HEK293 (cell line): ENCODE measurements at regions not wholly inside any gene's neighbourhood (a gene's known extent, or its start where the extent isn't known, plus 50 kb on each side); places are given as distances from the start of the nearest gene placed in this dataset.

ENCODE experiments used
- CTCF ChIA-PET: fragments of 350-600 bp; formaldehyde crosslinking; extraction: SDS; loops from one replicate; lab custom pipeline; 2021; ENCODE audit warnings: antibody characterized with exemption; lab: Yijun Ruan, JAX
- POLR2A ChIA-PET: fragments of 300-600 bp; formaldehyde crosslinking; extraction: SDS; loops from one replicate; lab custom pipeline; 2020; ENCODE audit warnings: antibody characterized with exemption, inconsistent platforms; lab: Yijun Ruan, JAX
- H3K27ac ChIP-seq: fragments of 200-500 bp; sonication (Bioruptor generic); 2 replicates; pipeline ENCODE4 v1.5.1; 2014; ENCODE audit warnings: low read depth, low read length, control low read depth, inconsistent platforms; ENCODE audit errors: extremely low read depth
- H3K36me3 ChIP-seq, 2 experiments: fragments of 200-500 bp in 1 of 2; sonication (Bioruptor generic) in 1 of 2; 1 replicate in 1 of 2; 2 replicates in 1 of 2; pipeline ENCODE4 v1.5.1; 2014 to 2017; ENCODE audit warnings: inconsistent platforms in 2 of 2, low read length in 2 of 2; ENCODE audit not compliant: control insufficient read depth in 2 of 2, insufficient read depth in 1 of 2
- H3K4me1 ChIP-seq: fragments of 200-500 bp; sonication (Bioruptor generic); 2 replicates; pipeline ENCODE4 v1.5.1; 2014; ENCODE audit warnings: mild to moderate bottlenecking, low read length, inconsistent platforms; ENCODE audit not compliant: control insufficient read depth, insufficient read depth
- H3K4me3 ChIP-seq: 2 replicates; pipeline ENCODE4 v1.5.1; 2011; ENCODE audit warnings: low read depth, mild to moderate bottlenecking, control low read depth, low read length, moderate library complexity
- H3K9me3 ChIP-seq: fragments of 200-500 bp; sonication (Bioruptor generic); 2 replicates; pipeline ENCODE4 v1.5.1; 2014; ENCODE audit warnings: low read depth, low read length, inconsistent platforms; ENCODE audit not compliant: control insufficient read depth, insufficient read depth
- AEBP2 ChIP-seq: fragments of 450-650 bp; formaldehyde crosslinking; IDR thresholded peaks from 2 replicates; pipeline ENCODE4 v1.5.1; 2016; ENCODE audit warnings: missing biosample characterization, missing genetic modification characterization, borderline replicate concordance
- BCL11A ChIP-seq: fragments of 450-650 bp; formaldehyde crosslinking; IDR thresholded peaks from 2 replicates; pipeline ENCODE4 v1.5.1; 2016; ENCODE audit warnings: low read depth, missing biosample characterization, missing genetic modification characterization
- ELK4 ChIP-seq: IDR thresholded peaks from 2 replicates; pipeline ENCODE4 v1.6.1; 2011; ENCODE audit warnings: mild to moderate bottlenecking, low read depth, low read length, borderline replicate concordance
- FEZF1 ChIP-seq: fragments of 450-650 bp; formaldehyde crosslinking; IDR thresholded peaks from 2 replicates; pipeline ENCODE4 v1.5.1; 2016; ENCODE audit warnings: missing biosample characterization, missing genetic modification characterization
- OVOL3 ChIP-seq: fragments of 450-650 bp; formaldehyde crosslinking; IDR thresholded peaks from 2 replicates; pipeline ENCODE4 v1.5.1; 2016; ENCODE audit warnings: missing biosample characterization, missing genetic modification characterization
- SP3 ChIP-seq: fragments of 450-650 bp; formaldehyde crosslinking; IDR thresholded peaks from 2 replicates; pipeline ENCODE4 v1.5.1; 2016; ENCODE audit warnings: missing biosample characterization, missing genetic modification characterization
- ZBTB1 ChIP-seq: fragments of 450-650 bp; formaldehyde crosslinking; IDR thresholded peaks from 2 replicates; pipeline ENCODE4 v1.5.1; 2016; ENCODE audit warnings: missing biosample characterization, missing genetic modification characterization
- ZBTB10 ChIP-seq: fragments of 450-650 bp; formaldehyde crosslinking; IDR thresholded peaks from 2 replicates; pipeline ENCODE4 v1.5.1; 2016; ENCODE audit warnings: missing biosample characterization, missing genetic modification characterization
- ZBTB17 ChIP-seq: fragments of 450-650 bp; formaldehyde crosslinking; IDR thresholded peaks from 2 replicates; pipeline ENCODE4 v1.5.1; 2016; ENCODE audit warnings: missing biosample characterization, missing genetic modification characterization
- ZBTB49 ChIP-seq: fragments of 450-650 bp; formaldehyde crosslinking; IDR thresholded peaks from 2 replicates; pipeline ENCODE4 v1.5.1; 2016; ENCODE audit warnings: missing biosample characterization, missing genetic modification characterization, low read depth
- ZBTB8A ChIP-seq: fragments of 450-650 bp; formaldehyde crosslinking; IDR thresholded peaks from 2 replicates; pipeline ENCODE4 v1.5.1; 2016; ENCODE audit warnings: missing biosample characterization, missing genetic modification characterization
- ZNF175 ChIP-seq: fragments of 450-650 bp; formaldehyde crosslinking; IDR thresholded peaks from 2 replicates; pipeline ENCODE4 v1.5.1; 2016; ENCODE audit warnings: missing biosample characterization, missing genetic modification characterization
- ZNF202 ChIP-seq: fragments of 450-650 bp; formaldehyde crosslinking; IDR thresholded peaks from 2 replicates; pipeline ENCODE4 v1.5.1; 2016; ENCODE audit warnings: missing biosample characterization, missing genetic modification characterization, borderline replicate concordance
- ZNF24 ChIP-seq: fragments of 450-650 bp; formaldehyde crosslinking; IDR thresholded peaks from 2 replicates; pipeline ENCODE4 v1.5.1; 2016; ENCODE audit warnings: missing biosample characterization, missing genetic modification characterization
- ZNF48 ChIP-seq: fragments of 450-650 bp; formaldehyde crosslinking; IDR thresholded peaks from 2 replicates; pipeline ENCODE4 v1.5.1; 2016; ENCODE audit warnings: missing biosample characterization, missing genetic modification characterization
- ZNF555 ChIP-seq: fragments of 450-650 bp; formaldehyde crosslinking; conservative IDR thresholded peaks from 2 replicates; pipeline ENCODE4 v1.5.1; 2017; ENCODE audit warnings: missing biosample characterization, mild to moderate bottlenecking, missing genetic modification characterization, inconsistent platforms
- ZNF561 ChIP-seq: fragments of 450-650 bp; IDR thresholded peaks from 2 replicates; pipeline ENCODE4 v1.5.1; 2018; ENCODE audit warnings: missing biosample characterization, missing genetic modification characterization, borderline replicate concordance
- ZNF624 ChIP-seq: fragments of 450-650 bp; formaldehyde crosslinking; IDR thresholded peaks from 2 replicates; pipeline ENCODE4 v1.5.1; 2017; ENCODE audit warnings: missing biosample characterization, missing genetic modification characterization
- ZNF629 ChIP-seq: fragments of 450-650 bp; formaldehyde crosslinking; IDR thresholded peaks from 2 replicates; pipeline ENCODE4 v1.5.1; 2017; ENCODE audit warnings: missing biosample characterization, missing genetic modification characterization
- ZNF658 ChIP-seq: fragments of 450-650 bp; formaldehyde crosslinking; IDR thresholded peaks from 2 replicates; pipeline ENCODE4; 2016; ENCODE audit warnings: missing biosample characterization, missing genetic modification characterization
- TF ChIP-seq, protein P1 (sequence below): fragments of 450-650 bp; formaldehyde crosslinking; IDR thresholded peaks from 2 replicates; pipeline ENCODE4 v1.5.1; 2016; ENCODE audit warnings: missing biosample characterization, missing genetic modification characterization
- TF ChIP-seq, protein P2 (sequence below): fragments of 450-650 bp; formaldehyde crosslinking; IDR thresholded peaks from 2 replicates; pipeline ENCODE4 v1.5.1; 2016; ENCODE audit warnings: missing biosample characterization, missing genetic modification characterization, borderline replicate concordance

GRCh38 chr13:31043957-31044356, 111.5 kb downstream of the TEX26 start:
- POLR2A ChIA-PET: no interaction called here
- CTCF ChIA-PET: interaction anchor here (0.6 to 1.5 kb wide), 16 partner anchors 9 to 912 kb away, joined by 3 to 9 read pairs (median 5); no protein-coding TSS in a partner anchor
- TF ChIP-seq ZNF624 (tag by site-specific recombination): no peak
- no peak for TF ChIP-seq ZBTB10 (tag by site-specific recombination)
- TF ChIP-seq ZBTB8A (tag by site-specific recombination): no peak
- no peak for TF ChIP-seq ZNF175 (tag by site-specific recombination)
- TF ChIP-seq ZNF658 (tag by site-specific recombination): no peak
- TF ChIP-seq ZNF202 (tag by site-specific recombination): no peak
- no peak for TF ChIP-seq ELK4
- TF ChIP-seq SP3: no peak
- TF ChIP-seq ZBTB17 (tag by site-specific recombination): no peak
- no peak for TF ChIP-seq ZNF561 (tag by site-specific recombination)
- no peak for TF ChIP-seq ZNF48 (tag by site-specific recombination)
- no peak for TF ChIP-seq FEZF1 (tag by site-specific recombination)
- no peak for TF ChIP-seq ZNF24 (tag by site-specific recombination)
- no peak for TF ChIP-seq OVOL3
- no peaks in the 10 kb centered on the region for H3K36me3 ChIP-seq
- H3K9me3 ChIP-seq: no peaks in the 10 kb centered on the region
- H3K27ac ChIP-seq: no peak overlapping the region
- peaks cover 6% of the 10 kb centered on the region for H3K4me1 ChIP-seq
- no peak overlapping the region for H3K4me3 ChIP-seq

- no peak overlapping the region for H3K4me3 ChIP-seq
- POLR2A ChIA-PET: no interaction called here
- CTCF ChIA-PET: interaction anchor here (0.6 to 1.4 kb wide), 2 partner anchors 64 to 576 kb away, joined by 3 to 4 read pairs; no protein-coding TSS in a partner anchor
- H3K4me1 ChIP-seq: peaks cover 6% of the 10 kb centered on the region
- no peak overlapping the region for H3K27ac ChIP-seq
- no peaks in the 10 kb centered on the region for H3K36me3 ChIP-seq
- no peaks in the 10 kb centered on the region for H3K9me3 ChIP-seq
- TF ChIP-seq, protein P1, sequence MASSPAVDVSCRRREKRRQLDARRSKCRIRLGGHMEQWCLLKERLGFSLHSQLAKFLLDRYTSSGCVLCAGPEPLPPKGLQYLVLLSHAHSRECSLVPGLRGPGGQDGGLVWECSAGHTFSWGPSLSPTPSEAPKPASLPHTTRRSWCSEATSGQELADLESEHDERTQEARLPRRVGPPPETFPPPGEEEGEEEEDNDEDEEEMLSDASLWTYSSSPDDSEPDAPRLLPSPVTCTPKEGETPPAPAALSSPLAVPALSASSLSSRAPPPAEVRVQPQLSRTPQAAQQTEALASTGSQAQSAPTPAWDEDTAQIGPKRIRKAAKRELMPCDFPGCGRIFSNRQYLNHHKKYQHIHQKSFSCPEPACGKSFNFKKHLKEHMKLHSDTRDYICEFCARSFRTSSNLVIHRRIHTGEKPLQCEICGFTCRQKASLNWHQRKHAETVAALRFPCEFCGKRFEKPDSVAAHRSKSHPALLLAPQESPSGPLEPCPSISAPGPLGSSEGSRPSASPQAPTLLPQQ (tag by site-specific recombination): no peak
- TF ChIP-seq, protein P2, sequence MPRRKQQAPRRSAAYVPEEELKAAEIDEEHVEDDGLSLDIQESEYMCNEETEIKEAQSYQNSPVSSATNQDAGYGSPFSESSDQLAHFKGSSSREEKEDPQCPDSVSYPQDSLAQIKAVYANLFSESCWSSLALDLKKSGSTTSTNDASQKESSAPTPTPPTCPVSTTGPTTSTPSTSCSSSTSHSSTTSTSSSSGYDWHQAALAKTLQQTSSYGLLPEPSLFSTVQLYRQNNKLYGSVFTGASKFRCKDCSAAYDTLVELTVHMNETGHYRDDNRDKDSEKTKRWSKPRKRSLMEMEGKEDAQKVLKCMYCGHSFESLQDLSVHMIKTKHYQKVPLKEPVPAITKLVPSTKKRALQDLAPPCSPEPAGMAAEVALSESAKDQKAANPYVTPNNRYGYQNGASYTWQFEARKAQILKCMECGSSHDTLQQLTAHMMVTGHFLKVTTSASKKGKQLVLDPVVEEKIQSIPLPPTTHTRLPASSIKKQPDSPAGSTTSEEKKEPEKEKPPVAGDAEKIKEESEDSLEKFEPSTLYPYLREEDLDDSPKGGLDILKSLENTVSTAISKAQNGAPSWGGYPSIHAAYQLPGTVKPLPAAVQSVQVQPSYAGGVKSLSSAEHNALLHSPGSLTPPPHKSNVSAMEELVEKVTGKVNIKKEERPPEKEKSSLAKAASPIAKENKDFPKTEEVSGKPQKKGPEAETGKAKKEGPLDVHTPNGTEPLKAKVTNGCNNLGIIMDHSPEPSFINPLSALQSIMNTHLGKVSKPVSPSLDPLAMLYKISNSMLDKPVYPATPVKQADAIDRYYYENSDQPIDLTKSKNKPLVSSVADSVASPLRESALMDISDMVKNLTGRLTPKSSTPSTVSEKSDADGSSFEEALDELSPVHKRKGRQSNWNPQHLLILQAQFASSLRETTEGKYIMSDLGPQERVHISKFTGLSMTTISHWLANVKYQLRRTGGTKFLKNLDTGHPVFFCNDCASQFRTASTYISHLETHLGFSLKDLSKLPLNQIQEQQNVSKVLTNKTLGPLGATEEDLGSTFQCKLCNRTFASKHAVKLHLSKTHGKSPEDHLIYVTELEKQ (tag by site-specific recombination): no peak
- no peak for TF ChIP-seq AEBP2
- no peak for TF ChIP-seq ZNF555 (tag by site-specific recombination)
- TF ChIP-seq BCL11A: no peak
- TF ChIP-seq ZNF629 (tag by site-specific recombination): no peak
- no peak for TF ChIP-seq ZBTB49 (tag by site-specific recombination)
- TF ChIP-seq ZBTB1: no peak
These were observed 110.2 kb downstream of the TEX26 start for GRCh38 chr13:31042481-31043165.
